ENCODE measurements at regions not wholly inside any gene's neighbourhood (a gene's known extent, or its start where the extent isn't known, plus 50 kb on each side); places are given as distances from the start of the nearest gene placed in this dataset.

- DNase-seq = no peak
Observed at GRCh38 chr11:15779518-15779917, 576.8 kb downstream of the SOX6 start.

DNA sequence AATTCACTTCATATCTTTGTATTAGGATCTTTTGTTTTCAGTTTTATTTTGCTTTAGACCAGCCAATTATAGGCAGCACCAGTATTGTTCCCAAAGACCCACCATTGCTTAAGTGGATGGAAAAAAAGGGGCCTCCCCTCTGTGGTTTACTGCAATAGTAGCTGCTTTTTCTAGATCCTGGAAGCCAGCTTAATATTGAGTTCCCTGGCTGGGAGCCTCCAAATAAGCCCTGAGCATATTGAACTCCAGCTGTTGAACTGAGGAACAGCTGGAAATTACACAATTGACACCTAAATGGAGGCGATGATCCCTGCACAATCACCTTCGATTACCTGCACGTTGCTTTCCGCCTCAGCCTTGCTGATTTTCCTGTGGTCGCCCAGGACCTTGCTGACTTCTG is 576.0 kb downstream of the SOX6 start:
- DNase-seq = no peak

GRCh38 chr11:15780837-15781236 is 575.5 kb downstream of the SOX6 start:
- no peak for DNase-seq

DNA sequence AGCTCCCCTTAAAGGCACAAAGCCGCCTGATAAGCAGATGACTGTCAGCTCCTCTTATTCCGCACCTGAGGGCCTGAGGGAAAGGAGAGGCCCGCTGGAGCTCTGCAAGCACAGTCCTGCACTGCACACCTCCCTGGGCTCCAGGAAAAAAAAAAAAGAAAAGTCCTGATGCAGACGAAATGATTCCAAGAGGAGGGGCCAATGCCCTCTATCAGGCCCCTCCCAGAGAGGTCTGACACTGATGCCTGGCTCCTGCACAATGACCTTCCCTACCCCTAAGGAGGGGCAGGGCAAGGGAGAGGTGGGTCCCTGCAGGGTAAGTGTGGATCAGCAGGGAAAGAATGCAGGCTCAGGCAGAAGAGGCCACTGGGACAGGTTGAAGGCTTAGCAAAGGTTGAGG is 572.7 kb downstream of the SOX6 start:
- DNase-seq = no peak

DNA sequence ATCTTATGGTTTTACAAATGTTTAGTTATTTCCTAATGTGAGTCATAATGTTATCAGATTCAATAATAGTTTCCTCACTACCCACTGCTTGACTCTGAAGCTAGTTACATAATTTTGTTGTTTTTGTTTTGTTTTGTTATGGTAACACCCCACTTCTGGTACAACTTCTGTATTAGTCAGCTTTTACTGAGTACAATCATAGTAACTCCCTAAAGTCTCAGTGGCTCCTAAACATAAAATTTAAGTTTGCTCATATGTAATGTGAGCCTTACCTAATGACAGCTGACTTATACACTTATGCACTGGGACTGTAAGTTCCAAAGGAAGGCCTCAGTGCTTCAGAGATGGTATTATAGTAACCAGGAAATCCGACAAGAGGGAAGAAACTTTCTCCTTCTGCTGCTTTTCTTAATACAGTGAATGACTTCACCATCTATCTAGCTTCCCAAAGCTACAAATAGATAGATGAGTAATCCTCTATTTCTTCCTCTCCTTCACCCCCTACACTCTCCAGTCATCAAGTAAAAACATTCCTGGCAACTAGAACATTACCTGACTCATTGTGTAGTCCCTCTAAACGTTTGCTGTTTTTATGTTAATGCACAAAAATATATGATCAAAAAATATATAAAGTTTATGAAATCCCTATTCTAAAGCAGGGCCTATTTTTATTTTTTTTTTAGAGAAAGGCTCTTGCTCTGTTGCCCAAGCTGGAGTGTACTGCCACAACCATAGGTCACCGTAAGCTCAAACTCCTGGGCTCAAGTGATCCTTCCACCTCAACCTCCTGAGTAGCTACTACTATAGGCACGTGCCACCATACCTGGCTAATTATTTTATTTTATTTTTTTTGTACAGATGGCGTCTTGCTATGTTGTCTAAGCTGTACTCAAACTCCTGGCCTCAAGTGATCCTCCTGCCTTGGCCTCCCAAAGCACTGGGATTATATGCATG is 563.0 kb downstream of the SOX6 start:
- DNase-seq = no peak

DNA sequence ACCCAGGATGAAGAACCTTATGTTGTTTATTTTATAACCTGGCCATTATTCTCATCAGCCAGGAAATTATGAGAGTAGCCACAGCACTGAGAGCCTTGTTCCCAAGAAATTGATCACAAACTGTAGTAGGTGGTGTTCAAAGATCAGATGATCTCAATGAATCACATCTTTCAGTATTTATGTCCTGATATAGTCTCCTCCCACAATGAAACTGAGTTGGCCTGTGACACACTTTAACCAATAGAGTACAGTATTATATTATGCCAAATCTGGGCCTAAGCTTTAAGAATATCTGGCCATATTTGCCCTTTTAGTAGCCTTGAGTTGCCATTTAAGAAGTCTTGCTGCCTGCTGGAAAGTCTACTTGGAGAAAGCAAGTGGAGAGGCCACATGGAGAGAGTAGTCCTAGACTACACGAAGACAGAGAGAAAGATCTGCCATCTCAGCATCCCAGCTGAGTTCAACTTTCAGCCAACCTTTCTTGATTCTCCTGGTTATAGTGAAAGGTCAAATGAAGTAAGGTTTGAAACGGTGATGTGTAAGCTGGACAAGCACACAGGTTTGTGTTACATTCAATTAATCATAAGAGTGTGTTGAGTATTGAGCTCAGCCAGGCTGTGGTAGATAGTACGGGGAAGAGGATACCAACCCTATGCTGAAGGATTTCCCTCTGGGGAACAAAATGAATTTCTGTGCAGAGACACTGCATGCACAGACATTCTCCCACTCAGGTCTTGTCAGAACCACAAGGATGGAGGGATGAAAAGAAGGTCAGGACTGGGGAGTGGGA is 561.8 kb downstream of the SOX6 start:
- no peak for DNase-seq

GRCh38 chr11:15795378-15795777 is 561.0 kb downstream of the SOX6 start:
- no peak for DNase-seq

DNA sequence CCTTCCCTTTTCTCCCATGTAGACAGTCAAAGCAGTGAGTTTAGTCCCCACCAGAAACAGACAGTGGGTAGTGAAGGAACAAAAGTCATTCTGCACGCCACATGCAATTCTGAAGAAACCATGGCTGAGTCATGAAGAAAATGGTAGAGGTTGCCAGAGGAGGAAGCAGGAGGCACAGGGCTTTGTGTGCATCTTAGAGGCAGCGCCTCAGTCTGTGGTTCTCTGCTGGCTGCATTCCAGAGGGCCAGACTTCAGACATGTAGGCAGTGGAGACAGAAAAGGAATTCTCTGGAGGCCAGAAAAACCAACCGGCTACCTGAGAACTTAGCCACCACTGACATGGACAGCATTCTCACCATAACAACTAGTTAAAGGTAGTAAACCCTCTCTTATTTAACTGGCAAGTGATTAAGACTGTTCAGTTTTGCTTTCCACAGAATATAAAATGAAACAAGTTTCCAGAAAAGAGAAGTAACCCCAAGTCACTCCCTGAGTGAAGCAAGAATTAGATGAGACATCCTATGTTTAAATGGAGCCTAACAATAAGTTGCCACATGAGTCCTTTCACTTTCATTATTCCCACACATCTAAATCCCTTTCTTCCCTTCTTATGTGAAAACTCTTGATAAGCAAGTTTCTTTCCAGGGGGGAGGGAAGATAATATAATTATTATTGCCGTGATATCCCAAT is 556.1 kb downstream of the SOX6 start:
- DNase-seq = peak; percentile 19 to 23

DNA sequence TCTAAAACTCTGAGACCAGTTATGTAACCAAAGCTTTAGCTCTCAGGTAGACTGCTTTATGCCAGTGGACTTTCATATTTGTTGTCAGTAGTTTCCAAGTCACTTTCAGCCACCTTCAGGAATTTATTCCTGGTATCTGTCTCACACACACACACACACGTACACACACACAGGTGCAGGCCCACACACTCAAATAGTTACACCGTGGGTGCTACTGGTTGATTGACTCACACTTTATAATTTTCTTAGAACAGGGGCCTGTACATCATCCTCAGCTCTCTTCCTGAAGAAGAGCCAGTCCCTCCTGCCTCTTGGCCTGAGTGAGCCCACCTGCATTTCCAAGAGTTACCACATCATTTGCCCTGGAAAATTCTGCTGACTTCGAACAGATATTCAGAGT is 555.2 kb downstream of the SOX6 start:
- DNase-seq = no peak

DNA sequence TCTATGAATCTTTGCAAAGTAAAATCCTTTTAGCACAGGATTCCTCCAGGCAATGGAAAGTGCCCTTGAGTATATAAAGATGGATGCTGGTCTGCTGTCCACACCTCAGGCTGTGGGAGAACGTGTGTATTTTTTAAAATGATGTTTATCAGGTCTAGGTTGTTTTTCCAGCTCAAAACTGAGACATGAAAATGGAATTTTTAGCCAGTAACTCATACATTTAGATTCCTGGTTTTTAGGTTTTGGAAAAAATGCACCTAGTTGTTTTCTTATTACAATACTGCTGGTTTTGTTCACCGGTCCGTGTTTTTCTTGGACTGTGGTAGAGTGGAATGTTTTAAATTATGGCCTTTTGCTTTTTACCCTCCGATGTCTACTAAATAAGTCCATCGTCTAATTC is 554.7 kb downstream of the SOX6 start:
- no peak for DNase-seq

GRCh38 chr11:15805726-15806125 is 550.6 kb downstream of the SOX6 start:
- DNase-seq = no peak

DNA sequence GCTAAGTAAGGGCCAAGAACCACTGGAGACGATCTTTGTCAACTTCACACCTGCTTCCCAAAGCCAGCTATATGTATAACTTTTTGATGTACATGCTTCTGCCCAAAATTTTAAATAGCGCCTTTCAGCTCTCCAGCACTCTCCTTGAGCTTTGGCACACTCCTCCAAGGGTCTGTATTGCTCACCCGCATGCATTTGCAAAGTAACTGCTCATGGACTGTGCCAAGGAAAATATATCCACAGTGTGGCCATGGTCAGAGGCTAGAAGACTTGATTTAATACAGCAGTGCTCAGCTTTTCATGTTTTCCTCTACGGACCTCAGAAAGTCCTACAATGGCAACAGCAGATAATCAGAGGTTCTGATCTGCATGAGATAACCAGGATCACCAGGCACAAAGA is 550.1 kb downstream of the SOX6 start:
- DNase-seq = no peak

DNA sequence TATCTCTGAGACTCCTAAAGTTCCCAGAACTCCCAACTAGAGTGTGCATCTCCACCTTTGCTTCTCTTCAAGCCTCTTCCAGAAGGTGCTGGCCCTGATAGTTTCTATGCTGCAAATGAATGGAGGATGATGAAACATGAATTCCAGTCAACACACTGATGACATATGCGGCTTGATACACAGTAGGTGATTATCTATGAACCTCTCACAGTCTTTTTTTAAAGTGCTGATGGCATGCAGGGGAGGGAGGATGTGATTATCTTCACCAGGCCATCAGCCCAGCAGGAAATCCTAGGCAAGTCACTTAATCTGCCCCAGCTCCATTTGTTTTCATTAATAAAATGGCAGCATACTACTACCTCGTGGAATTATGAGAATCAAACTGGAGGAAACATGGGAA is 548.5 kb downstream of the SOX6 start:
- DNase-seq = no peak

DNA sequence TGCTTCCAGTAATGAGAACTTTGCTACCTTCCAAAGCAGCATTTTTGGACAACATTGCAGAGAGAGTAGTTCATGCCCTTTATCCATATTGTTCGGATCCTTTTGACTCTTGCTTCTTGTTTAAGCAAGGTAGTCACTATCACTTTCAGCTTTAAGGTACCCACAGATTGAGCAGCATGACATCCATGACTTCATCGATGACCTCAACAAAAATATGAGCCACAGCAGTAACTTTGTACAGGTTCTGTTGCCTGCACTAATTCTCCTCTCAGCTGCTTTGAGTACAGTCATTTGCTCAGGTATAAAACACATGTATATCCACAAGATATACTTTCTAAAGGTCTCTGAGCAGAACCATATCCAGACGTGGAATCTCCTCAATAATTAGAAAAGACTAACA is 546.3 kb downstream of the SOX6 start:
- DNase-seq = no peak

DNA sequence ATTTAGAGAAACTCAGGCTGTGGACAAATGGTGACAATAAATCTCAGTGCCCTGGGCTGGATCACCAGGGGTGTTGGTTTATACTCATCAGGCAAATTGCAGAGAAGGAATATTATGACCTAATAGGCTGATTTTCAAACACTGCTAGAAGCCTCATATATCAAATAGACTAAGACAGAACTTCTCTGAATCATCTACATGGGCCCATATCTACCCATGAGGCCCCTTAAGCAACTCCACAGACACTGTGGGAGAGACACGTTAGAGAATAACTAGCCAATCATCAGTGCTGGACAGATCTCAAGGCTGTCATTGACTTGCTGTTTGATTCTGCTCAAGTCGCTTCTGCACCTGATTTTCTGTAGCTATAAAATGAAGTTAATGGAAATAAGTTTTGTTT is 545.8 kb downstream of the SOX6 start:
- no peak for DNase-seq

DNA sequence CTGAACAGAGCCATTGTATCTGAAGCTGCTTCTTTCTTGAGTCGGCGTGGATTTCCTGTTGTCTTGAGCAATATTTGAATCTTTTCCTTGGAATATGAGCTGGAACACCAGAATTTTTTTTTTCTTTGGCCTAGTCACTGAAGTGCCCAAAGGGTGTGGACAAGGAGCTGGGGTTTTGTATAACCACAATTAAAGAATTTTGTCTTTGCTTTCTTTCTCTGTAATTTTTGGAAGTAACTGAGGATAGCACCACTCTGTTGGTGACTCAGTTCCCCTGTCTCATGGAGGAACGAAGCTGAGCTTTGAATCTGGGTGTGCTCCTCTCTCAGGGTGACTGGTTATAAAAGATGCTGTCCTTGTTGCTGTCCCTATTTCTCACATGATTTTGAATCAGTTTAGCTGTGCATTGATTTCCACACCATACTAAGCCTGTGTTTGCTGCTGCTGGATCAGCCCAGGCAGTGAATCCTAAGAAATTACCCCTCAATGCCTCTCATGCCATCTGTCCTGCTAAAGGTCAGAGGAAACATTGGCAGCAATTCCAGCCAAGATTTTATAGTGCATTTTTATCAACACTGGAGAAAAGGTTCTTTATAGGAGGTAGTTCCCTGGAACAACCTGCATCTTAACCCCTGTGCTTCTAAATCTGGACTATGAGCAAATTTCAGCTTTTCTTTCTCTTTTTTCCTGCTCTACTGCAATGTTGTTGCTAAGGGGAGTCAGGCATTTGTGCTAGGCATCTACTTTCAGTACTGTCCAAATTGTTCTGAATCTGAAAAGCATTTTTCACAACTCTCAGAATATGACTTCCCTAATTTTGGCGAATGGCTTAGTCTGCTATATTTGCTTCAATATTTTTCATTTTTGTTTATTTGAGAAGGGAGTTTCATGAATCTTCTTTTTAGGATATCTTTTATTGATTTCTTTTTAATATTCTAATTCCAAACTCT is 540.8 kb downstream of the SOX6 start:
- DNase-seq = no peak

GRCh38 chr11:15816260-15816871 is 540.0 kb downstream of the SOX6 start:
- DNase-seq = no peak

GRCh38 chr11:15817001-15817400 is 539.3 kb downstream of the SOX6 start:
- DNase-seq = no peak

DNA sequence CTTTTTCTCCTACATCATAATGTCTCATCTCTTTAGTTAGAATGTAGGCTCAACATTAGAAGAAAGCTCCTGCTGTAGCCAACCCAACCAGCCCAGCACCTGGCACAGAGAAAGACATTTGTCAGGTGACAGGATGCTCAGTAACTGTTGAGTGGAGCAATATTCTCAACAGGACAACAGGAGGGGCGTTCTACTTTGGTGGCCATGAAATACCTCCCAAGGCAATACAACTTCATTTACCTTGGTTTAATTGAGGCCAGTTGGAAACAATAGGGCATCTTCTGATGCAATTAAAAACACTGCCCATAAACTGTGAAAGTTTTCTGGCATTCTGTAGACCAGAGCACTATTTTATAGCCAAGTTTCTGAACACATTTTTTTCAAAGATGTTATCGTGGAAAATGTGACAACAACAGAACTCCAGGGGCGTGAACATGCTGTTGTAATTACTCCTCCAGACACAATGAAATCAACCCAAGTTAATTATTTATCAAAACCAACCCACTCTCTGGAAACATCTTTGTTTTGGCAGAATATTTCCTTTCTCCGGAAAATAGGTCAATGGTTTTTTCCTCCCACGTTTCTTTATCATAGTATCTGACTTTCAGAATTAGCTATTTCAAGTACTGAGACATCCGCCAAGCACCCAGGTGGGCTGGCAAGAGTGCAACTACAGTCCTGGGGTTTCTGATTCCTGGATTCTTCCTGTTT is 538.1 kb downstream of the SOX6 start:
- no peak for DNase-seq

GRCh38 chr11:15819679-15820286 is 536.6 kb downstream of the SOX6 start:
- DNase-seq = peak; percentile 42 to 51

- no peak for DNase-seq
Observed at GRCh38 chr11:15821451-15821850, 534.9 kb downstream of the SOX6 start.
